ENCODE measurements at regions not wholly inside any gene's neighbourhood (a gene's known extent, or its start where the extent isn't known, plus 50 kb on each side); places are given as distances from the start of the nearest gene placed in this dataset.

DNA sequence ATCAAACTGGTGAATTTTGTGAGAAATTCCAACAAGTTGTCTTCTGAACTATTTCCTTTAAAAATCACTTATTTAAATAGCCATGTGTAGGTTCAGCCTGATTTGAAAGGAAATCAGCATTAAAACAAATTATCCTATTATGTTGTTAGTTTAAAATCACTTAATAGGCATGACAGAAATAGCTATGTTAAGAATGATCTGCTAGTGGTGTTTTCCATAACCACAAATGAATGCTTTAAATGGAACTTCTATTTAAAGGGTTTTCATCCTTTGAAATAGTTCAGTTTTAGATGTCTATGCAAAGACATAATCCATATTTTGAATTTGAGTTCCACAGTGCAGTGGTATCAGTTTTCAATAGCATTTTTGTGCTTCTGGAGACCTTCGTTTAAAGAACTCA is 120.1 kb downstream of the PLEKHG1 start:
- TF ChIP-seq SIN3A (conservative IDR thresholded peaks at IDR 0.05 in 1 of 2, IDR thresholded peaks at IDR 0.05 in 1 of 2; ENCODE audit: low read depth in 1 of 2, low read length in 2 of 2) (no peak), TBP (IDR thresholded peaks at IDR 0.05; ENCODE audit: low read depth, low read length) (no peak), EGR1 (IDR thresholded peaks at IDR 0.05; ENCODE audit: borderline replicate concordance, low read depth, low read length) (no peak), ZNF274 (IDR thresholded peaks at IDR 0.05; ENCODE audit: borderline replicate concordance, extremely low read depth, low read length) (no peak)

Measured in H1 (cell line).